GM21390 (cell line): ENCODE measurements at regions not wholly inside any gene's neighbourhood (a gene's known extent, or its start where the extent isn't known, plus 50 kb on each side); places are given as distances from the start of the nearest gene placed in this dataset.

Experiments used
- ATAC-seq: cut with Tn5 transposase; IDR thresholded peaks from one replicate; pipeline ENCODE4 v1.9.1; 2021; ENCODE audit not compliant: unreplicated experiment

DNA sequence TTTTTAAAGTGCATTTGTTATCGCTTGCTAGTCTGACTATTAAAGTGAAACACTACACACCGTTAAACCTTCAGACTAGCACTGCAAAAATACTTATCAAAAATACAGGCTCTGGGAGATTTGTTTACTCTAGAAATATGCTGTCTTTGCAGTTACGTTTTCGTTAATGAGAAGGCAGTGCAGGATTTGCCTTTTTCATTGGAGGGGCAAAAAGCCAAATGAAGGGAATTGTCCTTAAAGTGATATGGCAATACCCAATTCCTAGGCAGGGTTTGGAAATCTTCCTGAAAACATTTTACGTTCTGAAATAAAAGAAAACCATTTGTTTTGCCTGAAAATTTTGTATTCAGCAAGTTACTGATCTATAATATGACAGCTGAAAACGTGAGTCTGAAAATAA is 1800.2 kb downstream of the MAT2B start:
- ATAC-seq: no peak

GRCh38 chr5:165309446-165309845 is 1804.0 kb downstream of the MAT2B start:
- ATAC-seq: no peak

GRCh38 chr5:165310031-165310430 is 1804.6 kb downstream of the MAT2B start:
- no peak for ATAC-seq

DNA sequence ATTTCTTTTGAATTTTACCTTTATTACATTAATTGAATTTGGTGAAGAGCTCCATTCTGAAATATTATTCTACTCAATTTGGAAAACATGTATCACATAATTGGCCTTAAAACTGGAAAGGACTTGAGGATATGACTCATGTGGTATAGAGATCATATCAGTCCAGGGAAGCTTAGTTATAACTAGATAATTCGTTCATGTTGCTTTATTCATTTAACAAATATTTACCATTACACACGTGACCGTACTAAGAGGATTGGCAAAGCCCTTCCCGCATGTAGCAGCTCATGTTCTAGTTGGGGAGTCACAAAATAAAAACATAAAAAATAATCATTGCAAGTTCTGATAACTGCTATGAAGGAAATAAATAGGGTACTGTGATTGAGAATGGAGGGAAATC is 1816.5 kb downstream of the MAT2B start:
- no peak for ATAC-seq

DNA sequence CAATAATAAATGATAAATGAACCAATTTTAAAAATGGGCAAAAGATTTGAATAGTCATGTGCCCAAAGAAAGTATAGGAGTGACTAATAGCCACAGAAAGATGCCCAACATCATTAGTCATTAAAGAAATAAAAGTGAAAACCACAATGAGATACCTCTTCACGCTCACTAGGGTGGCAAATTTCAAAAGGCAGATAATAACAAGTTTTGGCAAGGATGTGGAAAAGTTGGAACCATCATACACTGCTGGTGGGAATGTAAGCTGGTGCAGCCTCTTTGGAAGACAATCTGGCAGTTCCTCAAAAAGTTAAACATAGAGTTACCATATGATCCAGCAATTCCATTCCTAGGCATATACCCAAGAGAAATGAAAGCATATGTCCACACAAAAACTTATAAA is 1819.8 kb downstream of the MAT2B start:
- no peak for ATAC-seq

- ATAC-seq: no peak
Observed at GRCh38 chr5:165327631-165328030, 1822.2 kb downstream of the MAT2B start.

DNA sequence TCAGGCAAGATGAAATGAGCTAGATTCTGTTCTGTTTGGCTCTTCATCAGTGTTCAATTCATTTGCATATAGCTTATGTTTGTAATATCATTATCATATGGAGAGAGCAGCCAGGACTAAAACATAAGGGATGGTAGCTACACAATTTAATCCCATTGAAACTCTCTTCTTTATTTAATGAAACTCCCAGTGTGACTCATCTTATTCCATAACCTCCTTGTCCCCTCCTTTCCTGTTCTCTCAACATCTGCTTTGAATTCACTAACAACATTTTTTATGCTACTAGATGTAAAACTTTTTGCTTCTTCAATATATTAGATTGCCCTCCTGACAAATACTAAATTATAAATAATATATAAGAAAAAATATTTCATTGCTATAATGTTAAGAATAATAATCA is 1823.4 kb downstream of the MAT2B start:
- ATAC-seq: no peak

- ATAC-seq: no peak
Observed at GRCh38 chr5:165333623-165334022, 1828.2 kb downstream of the MAT2B start.

DNA sequence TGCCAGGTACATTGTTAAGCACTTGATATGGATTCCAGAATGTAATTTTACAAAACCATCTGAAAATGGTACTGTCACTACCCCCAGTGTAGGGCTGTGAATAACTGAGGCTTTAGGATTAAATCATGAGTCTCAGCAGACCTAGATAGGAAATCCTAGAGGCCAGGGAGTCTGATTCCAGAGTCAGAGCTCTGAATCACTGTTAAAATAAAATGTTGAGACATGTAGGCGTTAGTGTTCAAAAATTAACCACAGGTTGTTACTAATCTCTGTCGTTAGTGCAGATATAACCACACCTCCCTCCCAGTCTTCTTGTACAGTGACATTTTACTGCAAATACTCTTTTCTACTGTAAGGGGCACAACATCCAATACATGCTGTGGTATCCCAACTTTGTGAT is 1828.8 kb downstream of the MAT2B start:
- no peak for ATAC-seq

DNA sequence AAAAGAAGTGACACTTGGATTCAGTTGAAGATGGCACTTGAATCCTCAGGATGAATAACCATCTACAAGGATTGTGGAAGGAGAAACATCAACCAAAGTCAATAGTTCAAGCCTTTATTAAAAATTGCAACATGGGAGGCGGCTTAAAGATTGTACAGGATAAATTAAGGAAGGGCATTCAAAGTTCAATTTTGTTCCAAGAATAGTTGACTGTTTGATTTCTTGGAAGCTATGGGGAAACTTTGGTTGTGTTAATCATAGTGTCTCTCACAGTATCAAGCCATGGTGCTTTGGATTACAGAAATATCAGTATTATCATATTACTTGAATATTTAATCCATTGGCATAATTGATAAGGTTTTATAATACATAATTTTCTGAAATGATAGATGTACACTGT is 1844.3 kb downstream of the MAT2B start:
- no peak for ATAC-seq

- no peak for ATAC-seq
Observed at GRCh38 chr5:165351342-165351741, 1845.9 kb downstream of the MAT2B start.

- no peak for ATAC-seq
Observed at GRCh38 chr5:165360366-165360765, 1854.9 kb downstream of the MAT2B start.

- no peak for ATAC-seq
Observed at GRCh38 chr5:165360784-165361542, 1855.5 kb downstream of the MAT2B start.

DNA sequence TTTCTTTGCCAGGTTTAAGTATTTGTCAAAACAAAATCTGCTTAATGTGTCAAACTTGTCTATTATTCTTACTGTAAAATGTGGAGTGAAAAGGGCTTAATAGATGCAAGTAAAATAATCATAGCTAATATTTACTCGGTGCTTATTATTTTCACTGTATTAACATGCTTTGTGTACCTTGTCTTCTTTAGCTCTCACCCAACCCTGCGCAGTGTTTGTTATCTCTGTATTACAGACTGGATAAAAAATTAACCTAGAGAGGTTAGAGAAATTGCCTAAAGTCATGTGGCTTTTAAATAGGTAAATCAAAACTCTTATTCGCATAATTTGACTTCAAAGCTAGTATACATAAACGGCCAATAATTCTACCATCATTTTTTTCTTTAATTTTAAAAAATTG is 1864.8 kb downstream of the MAT2B start:
- ATAC-seq: no peak

DNA sequence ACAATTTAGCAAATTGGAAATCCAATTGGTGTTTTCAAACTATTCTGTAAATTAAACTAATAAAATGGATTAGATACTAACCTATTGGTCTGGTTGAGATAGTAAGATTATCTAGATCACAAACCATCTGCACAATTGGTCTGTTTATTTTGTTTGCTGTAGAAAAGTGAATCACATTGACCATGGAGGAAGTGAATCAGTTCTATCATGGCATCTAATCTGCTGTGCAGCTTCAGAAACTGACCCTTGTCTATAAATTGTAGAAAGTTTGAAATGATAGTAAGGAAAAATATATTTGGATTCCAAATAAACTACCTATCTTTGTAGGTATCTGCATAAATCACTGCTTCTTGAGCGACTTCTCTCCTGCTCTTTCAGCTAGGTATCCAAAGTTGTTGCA is 1865.4 kb downstream of the MAT2B start:
- ATAC-seq: no peak

DNA sequence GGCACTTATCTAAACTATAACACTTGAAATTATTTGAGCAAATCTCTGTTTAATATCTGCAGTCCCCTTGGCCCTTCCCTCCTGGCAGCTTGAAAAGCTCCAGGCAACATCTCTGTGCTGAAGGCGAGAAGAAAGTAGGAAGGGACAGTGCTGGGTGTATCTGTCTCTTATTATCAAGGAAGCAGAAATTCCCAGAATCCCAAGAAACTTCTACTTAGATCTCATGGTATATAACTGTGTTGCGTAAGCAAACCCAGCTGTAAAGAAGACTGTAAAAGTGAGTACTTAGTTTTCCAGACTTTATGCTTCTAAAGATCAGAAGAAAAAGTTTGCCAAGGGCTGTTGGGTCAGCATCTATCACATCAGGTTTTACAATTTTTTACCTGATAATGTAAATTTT is 1869.8 kb downstream of the MAT2B start:
- no peak for ATAC-seq

DNA sequence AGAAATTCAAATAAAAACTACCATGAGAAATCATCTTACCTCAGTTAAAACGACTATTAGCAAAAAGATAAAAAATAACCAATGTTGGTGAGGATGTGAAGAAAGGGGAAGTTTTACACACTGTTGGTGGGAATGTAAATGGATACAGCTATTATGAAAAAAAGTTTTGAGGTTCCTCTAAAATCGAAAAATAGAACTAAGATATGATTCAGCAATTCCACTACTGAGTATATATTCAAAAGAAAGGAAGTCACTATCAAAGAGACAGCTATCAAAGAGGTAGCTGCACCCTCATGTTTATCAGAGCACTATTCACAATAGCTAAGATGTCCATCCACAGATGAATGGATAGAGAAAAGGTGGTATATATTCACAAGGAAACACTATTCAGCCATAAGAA is 1888.4 kb downstream of the MAT2B start:
- no peak for ATAC-seq

DNA sequence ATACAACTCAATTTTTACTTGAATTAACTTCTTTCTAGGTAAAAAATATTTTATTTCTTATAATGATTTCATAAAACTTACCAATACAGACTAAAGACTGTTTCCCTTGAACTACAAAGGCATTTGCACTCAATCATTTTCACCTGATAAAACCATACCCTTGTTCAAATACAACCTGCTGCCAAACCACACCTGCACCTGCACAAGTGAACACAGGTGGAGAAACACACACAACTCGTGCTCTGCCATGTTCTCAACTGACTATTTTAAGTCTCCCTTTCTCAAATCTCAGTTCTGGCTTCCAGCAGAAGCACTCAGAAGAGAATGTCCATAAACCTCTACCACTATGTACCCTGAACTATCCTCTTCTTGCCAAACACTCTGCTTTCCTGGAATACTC is 1892.1 kb downstream of the MAT2B start:
- ATAC-seq: no peak

DNA sequence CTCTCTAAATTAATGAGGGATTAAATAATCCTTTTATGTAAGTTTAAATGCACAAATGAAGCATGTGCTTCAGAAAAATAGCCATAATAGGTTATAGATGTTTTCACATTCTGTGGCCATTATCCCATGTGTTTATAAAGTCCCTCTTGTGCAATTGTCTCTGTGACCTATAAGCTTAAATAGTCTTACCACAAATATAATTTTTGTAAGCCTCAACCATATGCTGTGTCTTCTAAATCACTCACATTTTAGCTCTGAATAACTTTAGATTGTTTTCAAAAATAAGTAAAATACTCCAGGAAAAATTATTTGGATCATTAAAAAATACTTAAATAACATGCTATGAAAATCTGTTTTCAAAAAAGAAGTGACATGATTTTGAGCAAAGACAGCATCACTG is 1894.7 kb downstream of the MAT2B start:
- ATAC-seq: no peak

DNA sequence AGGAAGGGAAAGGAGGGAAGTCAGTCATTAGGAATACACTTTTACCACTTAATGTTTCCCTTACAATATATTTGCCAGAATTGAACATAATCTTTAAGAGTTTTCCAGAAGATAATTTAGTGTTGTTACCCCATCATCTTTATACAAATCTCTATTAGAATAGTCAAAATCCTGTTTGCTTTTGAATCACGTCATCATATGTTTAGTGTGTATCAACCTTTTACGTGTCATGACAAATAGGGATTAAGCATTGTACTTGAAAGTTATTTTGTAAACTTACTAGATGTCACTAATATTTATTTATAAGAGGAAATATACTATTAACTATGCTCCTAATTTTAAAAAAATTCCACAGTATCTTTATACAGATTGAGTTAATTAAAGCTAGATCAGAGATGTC is 1899.5 kb downstream of the MAT2B start:
- ATAC-seq: no peak

DNA sequence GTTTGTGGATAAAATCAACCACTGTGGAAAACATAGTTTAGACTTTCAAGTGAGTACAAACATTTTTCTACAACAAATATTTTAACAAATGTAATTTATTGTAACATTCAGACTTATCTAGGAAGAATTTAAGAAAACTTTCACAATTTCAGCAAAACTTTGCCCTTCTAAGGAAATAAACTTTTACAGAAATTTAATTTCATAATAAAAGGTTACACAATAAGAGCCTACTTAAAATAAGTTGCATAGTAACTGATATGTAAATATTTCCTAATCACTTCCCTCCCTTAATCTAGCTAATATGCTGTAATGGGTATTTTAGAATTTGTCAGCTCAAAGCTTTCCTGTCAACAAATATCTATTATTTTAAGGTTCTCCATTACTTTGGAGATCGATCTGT is 1899.9 kb downstream of the MAT2B start:
- ATAC-seq: no peak

DNA sequence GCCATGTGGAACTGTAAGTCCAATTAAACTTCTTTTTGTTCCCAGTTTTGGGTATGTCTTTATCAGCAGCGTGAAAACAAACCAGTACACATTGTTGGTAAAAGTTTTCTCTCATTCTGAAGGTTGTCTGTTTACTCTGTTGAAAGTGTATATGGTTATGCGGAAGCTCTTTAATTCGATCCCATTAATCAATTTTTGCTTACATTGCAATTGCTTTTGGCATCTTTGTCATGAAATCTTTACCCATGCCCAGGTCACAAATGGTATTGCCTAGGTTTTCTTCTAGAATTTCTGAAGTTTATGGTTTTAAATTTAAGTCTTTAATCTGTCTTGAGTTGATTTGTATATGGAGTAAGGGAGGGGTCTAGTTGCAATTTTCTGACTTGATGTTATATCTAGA is 1901.9 kb downstream of the MAT2B start:
- no peak for ATAC-seq

GRCh38 chr5:165410476-165410875 is 1905.1 kb downstream of the MAT2B start:
- no peak for ATAC-seq
